Smooth muscle cell (in vitro differentiated cells): ENCODE measurements at regions not wholly inside any gene's neighbourhood (a gene's known extent, or its start where the extent isn't known, plus 50 kb on each side); places are given as distances from the start of the nearest gene placed in this dataset.

Source experiments
- DNase-seq: peaks from one replicate; lab custom pipeline; 2025; ENCODE audit not compliant: unreplicated experiment; lab: John Stamatoyannopoulos, UW
- H2AFZ ChIP-seq: fragments of 200-600 bp; sonication (generic); 2 replicates; pipeline ENCODE4 v1.6.0; 2016; ENCODE audit warnings: antibody characterized with exemption, low read depth, mild to moderate bottlenecking
- H3F3A ChIP-seq: fragments of 200-600 bp; sonication (generic); 2 replicates; pipeline ENCODE4 v1.6.0; 2017; ENCODE audit warnings: antibody characterized with exemption, low read depth
- H3K27ac ChIP-seq: fragments of 200-600 bp; sonication (generic); 2 replicates; pipeline ENCODE4 v1.5.1; 2016; ENCODE audit warnings: low read depth, mild to moderate bottlenecking
- H3K27me3 ChIP-seq: fragments of 200-600 bp; sonication (generic); 2 replicates; pipeline ENCODE4 v1.6.1; 2016; ENCODE audit warnings: low read depth, mild to moderate bottlenecking
- H3K36me3 ChIP-seq: fragments of 200-600 bp; sonication (generic); 2 replicates; pipeline ENCODE4 v1.5.1; 2016; ENCODE audit warnings: low read depth
- H3K4me1 ChIP-seq: fragments of 200-600 bp; sonication (generic); 2 replicates; pipeline ENCODE4 v1.5.1; 2016; ENCODE audit warnings: low read depth
- H3K4me2 ChIP-seq: fragments of 200-600 bp; sonication (generic); 2 replicates; pipeline ENCODE4 v1.6.0; 2016; ENCODE audit warnings: mild to moderate bottlenecking
- H3K4me3 ChIP-seq: fragments of 200-600 bp; sonication (generic); 2 replicates; pipeline ENCODE4 v1.5.1; 2016; ENCODE audit warnings: mild to moderate bottlenecking
- H3K79me2 ChIP-seq: fragments of 200-600 bp; sonication (generic); 2 replicates; pipeline ENCODE4 v1.6.0; 2016; ENCODE audit warnings: low read depth, mild to moderate bottlenecking
- H3K9ac ChIP-seq: fragments of 200-600 bp; sonication (generic); 2 replicates; pipeline ENCODE4 v1.6.0; 2016; ENCODE audit warnings: low read depth
- H3K9me3 ChIP-seq: fragments of 200-600 bp; sonication (generic); replicated peaks from 2 replicates; pipeline ENCODE4 v1.5.1; 2016; ENCODE audit warnings: low read depth
- H4K20me1 ChIP-seq: fragments of 200-600 bp; sonication (generic); 2 replicates; pipeline ENCODE4 v1.6.0; 2016; ENCODE audit warnings: low read depth
- CTCF ChIP-seq: fragments of 200-600 bp; sonication (generic); IDR thresholded peaks from 2 replicates; pipeline ENCODE4 v1.5.1; 2017; ENCODE audit warnings: borderline replicate concordance, mild to moderate bottlenecking, antibody characterized with exemption; ENCODE audit not compliant: insufficient read depth, poor library complexity, severe bottlenecking
- WGBS: methylation state at CpG from one replicate; pipeline ENCODE4 v1.1.7; 2016; ENCODE audit warnings: low lambda C conversion rate; 5-methylcytosine and 5-hydroxymethylcytosine counted together

GRCh38 chr3:76940181-76940770 is 99.6 kb upstream of the ROBO2 start:
- H3K4me1 ChIP-seq, result peaks cover 8% of the 10 kb centered on the region
- H3K4me3 ChIP-seq, result no peak overlapping the region
- no peaks in the 10 kb centered on the region for H3K27me3 ChIP-seq
- H3K36me3 ChIP-seq, result no peaks in the 10 kb centered on the region
- H3K27ac ChIP-seq, result no peak overlapping the region
- no peak for DNase-seq
- H3K79me2 ChIP-seq, result no peaks in the 10 kb centered on the region
- no peak overlapping the region for H3K9ac ChIP-seq
- 97% methylated on average over 15 of the region's 15 CpGs for WGBS
- TF ChIP-seq CTCF, result no peak
- H2AFZ ChIP-seq, result no peak overlapping the region
- H3F3A ChIP-seq, result no peaks in the 10 kb centered on the region
- H4K20me1 ChIP-seq, result no peaks in the 10 kb centered on the region
- no peak overlapping the region for H3K4me2 ChIP-seq
- H3K9me3 ChIP-seq, result no peaks in the 10 kb centered on the region

- Histone ChIP-seq H3K27ac (no peak overlapping the region), H3K36me3 (no peaks in the 10 kb centered on the region), H3K27me3 (no peaks in the 10 kb centered on the region), H3K4me3 (no peak overlapping the region), H3F3A (no peaks in the 10 kb centered on the region), H3K79me2 (no peaks in the 10 kb centered on the region), H4K20me1 (no peaks in the 10 kb centered on the region), H3K9me3 (no peaks in the 10 kb centered on the region), H2AFZ (no peak overlapping the region), H3K9ac (no peak overlapping the region), H3K4me2 (no peak overlapping the region), H3K4me1 (peaks cover 8% of the 10 kb centered on the region)
- DNase-seq, result no peak
- 80% methylated on average over 4 of the region's 4 CpGs for WGBS
- TF ChIP-seq CTCF, result no peak
Observed at GRCh38 chr3:76941376-76941775, 98.5 kb upstream of the ROBO2 start.

- no peak for DNase-seq
- WGBS, result 52% methylated on average over 2 of the region's 2 CpGs
- H3F3A ChIP-seq, result no peaks in the 10 kb centered on the region
- H3K4me3 ChIP-seq, result no peak overlapping the region
- peaks cover 8% of the 10 kb centered on the region for H3K4me1 ChIP-seq
- H3K79me2 ChIP-seq, result no peaks in the 10 kb centered on the region
- no peaks in the 10 kb centered on the region for H3K36me3 ChIP-seq
- no peak for TF ChIP-seq CTCF
- H3K9me3 ChIP-seq, result no peaks in the 10 kb centered on the region
- no peaks in the 10 kb centered on the region for H3K27me3 ChIP-seq
- no peak overlapping the region for H3K4me2 ChIP-seq
- peak overlapping the region; percentile 55 for H2AFZ ChIP-seq
- no peak overlapping the region for H3K9ac ChIP-seq
- H4K20me1 ChIP-seq, result no peaks in the 10 kb centered on the region
- H3K27ac ChIP-seq, result no peak overlapping the region
Observed at GRCh38 chr3:76942101-76942500, 97.8 kb upstream of the ROBO2 start.

GRCh38 chr3:76943058-76943457 is 96.8 kb upstream of the ROBO2 start:
- H3K9me3 ChIP-seq, result no peaks in the 10 kb centered on the region
- TF ChIP-seq CTCF, result no peak
- H3K4me1 ChIP-seq, result peaks cover 8% of the 10 kb centered on the region
- H3K27ac ChIP-seq, result peak overlapping the region; percentile 53
- H3K4me3 ChIP-seq, result peak overlapping the region; percentile 28
- peak overlapping the region; percentile 45 for H3K4me2 ChIP-seq
- H2AFZ ChIP-seq, result peak overlapping the region; percentile 67
- WGBS, result 58% methylated on average over 3 of the region's 3 CpGs
- no peak for DNase-seq
- no peak overlapping the region for H3K9ac ChIP-seq
- no peaks in the 10 kb centered on the region for H3K79me2 ChIP-seq
- no peaks in the 10 kb centered on the region for H4K20me1 ChIP-seq
- no peaks in the 10 kb centered on the region for H3K36me3 ChIP-seq
- no peaks in the 10 kb centered on the region for H3F3A ChIP-seq
- H3K27me3 ChIP-seq, result no peaks in the 10 kb centered on the region
